ENCODE measurements at regions not wholly inside any gene's neighbourhood (a gene's known extent, or its start where the extent isn't known, plus 50 kb on each side); places are given as distances from the start of the nearest gene placed in this dataset.

DNA sequence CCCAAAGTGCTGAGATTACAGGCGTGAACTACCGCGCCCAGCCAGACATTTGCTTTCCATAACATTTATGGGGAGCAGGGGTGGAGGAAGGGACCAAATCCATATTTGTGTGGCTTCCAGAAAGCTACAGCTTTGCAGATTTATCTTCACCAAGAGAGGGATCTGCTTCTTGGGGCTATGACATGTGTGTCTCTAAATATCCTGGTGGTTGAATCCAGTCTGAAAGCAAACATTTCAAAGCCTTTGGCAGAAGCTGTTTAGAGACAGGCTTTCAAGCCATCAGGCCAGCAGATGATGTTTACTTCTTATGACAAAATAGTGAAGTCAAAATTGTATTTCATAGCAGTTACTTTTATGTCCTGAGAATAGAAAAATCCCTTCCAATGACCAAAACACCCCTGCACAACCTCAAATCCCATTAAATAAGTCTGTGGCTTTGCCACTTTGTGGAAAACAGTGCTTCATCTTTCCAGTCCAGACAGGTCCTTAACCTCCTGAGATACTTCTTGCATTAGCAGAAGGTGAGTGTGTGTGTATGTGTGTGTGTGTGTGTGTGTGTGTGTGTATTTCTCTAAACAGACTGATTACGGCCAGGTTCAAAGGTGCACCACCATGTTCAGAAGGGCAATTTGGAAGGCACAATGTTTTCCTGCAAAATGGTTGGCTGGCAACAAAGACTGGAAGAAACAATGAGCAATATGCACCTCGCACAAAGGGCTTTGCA lies 191.4 kb upstream of the LRIG1 start:
- TF ChIP-seq, protein P1, sequence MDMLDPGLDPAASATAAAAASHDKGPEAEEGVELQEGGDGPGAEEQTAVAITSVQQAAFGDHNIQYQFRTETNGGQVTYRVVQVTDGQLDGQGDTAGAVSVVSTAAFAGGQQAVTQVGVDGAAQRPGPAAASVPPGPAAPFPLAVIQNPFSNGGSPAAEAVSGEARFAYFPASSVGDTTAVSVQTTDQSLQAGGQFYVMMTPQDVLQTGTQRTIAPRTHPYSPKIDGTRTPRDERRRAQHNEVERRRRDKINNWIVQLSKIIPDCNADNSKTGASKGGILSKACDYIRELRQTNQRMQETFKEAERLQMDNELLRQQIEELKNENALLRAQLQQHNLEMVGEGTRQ (IDR thresholded peaks at IDR 0.05; ENCODE audit: low read length): no peak
- TF ChIP-seq, protein P2, sequence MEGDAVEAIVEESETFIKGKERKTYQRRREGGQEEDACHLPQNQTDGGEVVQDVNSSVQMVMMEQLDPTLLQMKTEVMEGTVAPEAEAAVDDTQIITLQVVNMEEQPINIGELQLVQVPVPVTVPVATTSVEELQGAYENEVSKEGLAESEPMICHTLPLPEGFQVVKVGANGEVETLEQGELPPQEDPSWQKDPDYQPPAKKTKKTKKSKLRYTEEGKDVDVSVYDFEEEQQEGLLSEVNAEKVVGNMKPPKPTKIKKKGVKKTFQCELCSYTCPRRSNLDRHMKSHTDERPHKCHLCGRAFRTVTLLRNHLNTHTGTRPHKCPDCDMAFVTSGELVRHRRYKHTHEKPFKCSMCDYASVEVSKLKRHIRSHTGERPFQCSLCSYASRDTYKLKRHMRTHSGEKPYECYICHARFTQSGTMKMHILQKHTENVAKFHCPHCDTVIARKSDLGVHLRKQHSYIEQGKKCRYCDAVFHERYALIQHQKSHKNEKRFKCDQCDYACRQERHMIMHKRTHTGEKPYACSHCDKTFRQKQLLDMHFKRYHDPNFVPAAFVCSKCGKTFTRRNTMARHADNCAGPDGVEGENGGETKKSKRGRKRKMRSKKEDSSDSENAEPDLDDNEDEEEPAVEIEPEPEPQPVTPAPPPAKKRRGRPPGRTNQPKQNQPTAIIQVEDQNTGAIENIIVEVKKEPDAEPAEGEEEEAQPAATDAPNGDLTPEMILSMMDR (IDR thresholded peaks at IDR 0.05; ENCODE audit: control extremely low read depth in 1 of 3, insufficient read depth in 1 of 3, low read depth in 1 of 3, low read length in 3 of 3): no peak
- TF ChIP-seq NRF1 (IDR thresholded peaks at IDR 0.05; ENCODE audit: low read depth, low read length) (no peak), POU5F1 (IDR thresholded peaks at IDR 0.05; ENCODE audit: low read depth, low read length) (no peak), RAD21 (IDR thresholded peaks at IDR 0.05 in 1 of 2, conservative IDR thresholded peaks at IDR 0.05 in 1 of 2; ENCODE audit: low read depth in 2 of 2, low read length in 2 of 2) (no peak)

Data from H1 (cell line).